C4-2B (cell line): ENCODE measurements at regions not wholly inside any gene's neighbourhood (a gene's known extent, or its start where the extent isn't known, plus 50 kb on each side); places are given as distances from the start of the nearest gene placed in this dataset.

Experiments used
- H3K27ac ChIP-seq: fragments of 450-650 bp; 2 replicates; pipeline ENCODE4 v1.5.1; 2017
- CTCF ChIP-seq: fragments of 450-650 bp; conservative IDR thresholded peaks from 2 replicates; pipeline ENCODE4 v1.5.1; 2017; ENCODE audit warnings: mild to moderate bottlenecking
- ZFX ChIP-seq: fragments of 450-650 bp; IDR thresholded peaks from 2 replicates; pipeline ENCODE4 v1.6.1; 2017

DNA sequence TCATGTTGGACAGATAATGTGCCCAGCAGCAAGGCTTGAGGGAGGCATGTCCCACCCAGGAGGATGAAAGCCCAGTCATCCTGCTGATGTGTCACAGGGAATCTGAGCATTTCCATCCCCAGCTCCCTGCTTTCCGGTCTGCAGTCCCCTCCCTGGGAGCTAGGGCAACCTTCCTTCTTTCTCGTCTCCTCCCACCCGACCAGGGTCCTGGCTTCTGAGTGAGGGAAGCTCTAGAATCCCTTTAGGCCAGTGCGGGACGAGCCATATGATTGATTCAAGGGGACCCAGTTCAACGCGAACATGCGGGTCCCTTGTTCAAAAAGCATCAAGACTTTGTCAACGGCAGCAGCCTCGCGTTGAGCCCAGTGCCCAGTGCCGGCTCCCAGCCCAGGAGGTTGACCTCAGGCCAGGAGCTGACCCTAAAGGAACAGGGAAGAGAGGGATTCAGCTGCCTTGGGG lies 96.7 kb upstream of the TMPRSS2 start:
- H3K27ac ChIP-seq: peak overlapping the region; percentile 67
- TF ChIP-seq CTCF: no peak
- no peak for TF ChIP-seq ZFX

DNA sequence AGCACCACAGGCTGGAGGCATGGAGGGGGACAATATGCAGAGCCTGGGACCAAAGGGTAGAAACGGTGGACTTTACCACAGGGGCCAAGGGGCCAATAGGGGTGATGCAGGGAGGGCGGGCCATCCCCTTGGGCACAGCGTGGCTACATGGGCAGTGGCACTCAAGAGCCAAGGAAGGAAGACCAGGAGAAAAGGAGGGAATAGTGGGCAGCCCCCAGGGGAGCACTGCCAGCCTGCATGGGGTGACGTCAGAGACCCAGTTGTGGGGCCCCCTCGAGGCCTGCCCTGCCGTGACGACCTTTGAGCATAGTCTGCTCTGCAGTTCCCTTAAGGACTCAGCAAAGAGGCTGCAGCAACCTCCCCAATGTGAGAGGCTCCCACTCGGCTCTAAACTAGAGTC lies 95.5 kb upstream of the TMPRSS2 start:
- no peak overlapping the region for H3K27ac ChIP-seq
- TF ChIP-seq CTCF: no peak
- TF ChIP-seq ZFX: no peak

- TF ChIP-seq CTCF (no peak), ZFX (no peak)
- H3K27ac ChIP-seq: 0 out of 2 replicates have a peak overlapping the region, but pooled peaks have one; percentile 59
Observed at GRCh38 chr21:41602531-41602930, 94.6 kb upstream of the TMPRSS2 start.

DNA sequence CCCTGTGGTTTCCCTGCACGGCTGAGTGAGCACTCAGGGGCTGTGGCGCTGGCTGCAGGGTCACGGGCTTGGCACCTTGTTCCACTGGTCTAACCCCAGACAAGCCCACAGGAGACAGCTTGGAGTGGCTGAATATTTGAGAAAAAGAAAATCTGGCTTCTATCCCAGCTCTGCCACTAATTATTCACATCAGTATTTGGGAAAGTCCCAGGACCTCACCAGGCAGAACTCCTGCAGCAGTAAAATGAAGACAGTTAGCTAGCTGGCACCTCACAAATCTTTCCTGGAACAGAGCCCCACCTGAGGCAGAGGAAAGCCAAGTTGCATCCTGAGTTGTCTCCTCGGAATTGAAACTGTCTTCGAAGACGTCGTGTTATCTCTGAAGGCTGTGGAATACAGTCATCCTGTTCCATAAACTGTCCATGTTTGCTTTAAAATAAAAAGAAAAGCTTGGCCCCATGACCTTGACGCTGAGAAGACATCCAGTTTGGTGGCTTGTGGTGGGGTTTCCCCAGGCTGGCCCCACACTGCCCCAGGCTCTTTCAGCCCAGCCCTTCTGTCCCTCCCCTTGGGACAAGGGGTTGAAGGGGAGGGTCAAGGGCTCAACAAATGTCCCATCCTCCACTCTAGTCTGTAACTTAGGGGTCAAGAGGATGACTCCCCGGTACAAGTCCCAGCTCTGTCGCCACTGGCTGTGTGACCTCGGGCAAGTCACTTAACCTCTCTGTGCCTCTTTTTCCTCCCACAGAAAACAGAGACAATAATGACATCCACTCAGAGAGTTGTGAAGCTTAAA lies 93.8 kb upstream of the TMPRSS2 start:
- H3K27ac ChIP-seq: peak overlapping the region; percentile 59

GRCh38 chr21:41600961-41601572 lies 93.1 kb upstream of the TMPRSS2 start:
- peak overlapping the region; percentile 59 for H3K27ac ChIP-seq
- TF ChIP-seq CTCF: no peak
- no peak for TF ChIP-seq ZFX

More for the DNA sequence above, 93.8 kb upstream of the TMPRSS2 start:
- TF ChIP-seq CTCF (no peak), ZFX (no peak)

DNA sequence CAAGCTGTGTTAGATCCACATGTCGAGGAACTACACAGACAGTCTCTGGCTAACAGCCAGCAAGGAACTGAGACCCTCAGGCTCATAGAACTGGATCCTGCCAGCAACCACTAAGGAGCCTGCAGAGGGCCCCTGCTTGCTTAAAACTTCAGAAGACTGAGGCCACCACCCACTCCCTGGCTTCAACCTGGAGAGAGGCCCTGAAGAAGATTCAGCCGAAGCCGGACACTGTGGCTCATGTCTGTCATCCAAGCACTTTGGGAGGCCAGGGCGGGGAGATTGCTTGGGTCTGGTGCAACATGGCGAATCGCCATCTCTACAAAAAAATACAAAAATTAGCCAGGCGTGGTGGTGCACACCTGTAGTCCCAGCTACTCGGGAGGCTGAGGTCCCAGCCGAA lies 92.6 kb upstream of the TMPRSS2 start:
- TF ChIP-seq ZFX (no peak), CTCF (no peak)
- H3K27ac ChIP-seq: no peak overlapping the region

GRCh38 chr21:41600116-41600515 lies 92.2 kb upstream of the TMPRSS2 start:
- TF ChIP-seq CTCF: no peak
- no peak for TF ChIP-seq ZFX
- H3K27ac ChIP-seq: no peak overlapping the region
